ENCODE measurements at regions not wholly inside any gene's neighbourhood (a gene's known extent, or its start where the extent isn't known, plus 50 kb on each side); places are given as distances from the start of the nearest gene placed in this dataset.

- no peaks in the 10 kb centered on the region for H3K36me3 ChIP-seq (ENCODE audit: control insufficient read depth, insufficient read depth, low read length)
- no peak overlapping the region for H3K4me3 ChIP-seq (ENCODE audit: low read length)
- no peaks in the 10 kb centered on the region for H3K4me1 ChIP-seq (ENCODE audit: control insufficient read depth, insufficient read depth, low read length)
- no peak overlapping the region for H3K27ac ChIP-seq (ENCODE audit: low read depth, low read length)
- H3K27me3 ChIP-seq (ENCODE audit: control insufficient read depth, insufficient read depth, low read length) = no peaks in the 10 kb centered on the region
- no peak overlapping the region for H3K9ac ChIP-seq (ENCODE audit: low read length)
Measured at GRCh38 chr5:2176581-2176980, 293.9 kb upstream of the IRX4 start.

- Histone ChIP-seq H3K4me1 (ENCODE audit: control insufficient read depth, insufficient read depth, low read length) (no peaks in the 10 kb centered on the region), H3K4me3 (ENCODE audit: low read length) (no peak overlapping the region), H3K27ac (ENCODE audit: low read depth, low read length) (no peak overlapping the region), H3K9ac (ENCODE audit: low read length) (no peak overlapping the region), H3K36me3 (ENCODE audit: control insufficient read depth, insufficient read depth, low read length) (no peaks in the 10 kb centered on the region), H3K27me3 (ENCODE audit: control insufficient read depth, insufficient read depth, low read length) (no peaks in the 10 kb centered on the region)
Measured at GRCh38 chr5:2175842-2176404, 293.2 kb upstream of the IRX4 start.

- Histone ChIP-seq H3K4me3 (ENCODE audit: low read length) (no peak overlapping the region), H3K27ac (ENCODE audit: low read depth, low read length) (no peak overlapping the region), H3K4me1 (ENCODE audit: control insufficient read depth, insufficient read depth, low read length) (no peaks in the 10 kb centered on the region), H3K27me3 (ENCODE audit: control insufficient read depth, insufficient read depth, low read length) (no peaks in the 10 kb centered on the region), H3K36me3 (ENCODE audit: control insufficient read depth, insufficient read depth, low read length) (no peaks in the 10 kb centered on the region), H3K9ac (ENCODE audit: low read length) (no peak overlapping the region)
Measured at GRCh38 chr5:2175041-2175440, 292.3 kb upstream of the IRX4 start.

GRCh38 chr5:2174538-2174937 is 291.8 kb upstream of the IRX4 start:
- Histone ChIP-seq H3K27me3 (ENCODE audit: control insufficient read depth, insufficient read depth, low read length) (no peaks in the 10 kb centered on the region), H3K4me1 (ENCODE audit: control insufficient read depth, insufficient read depth, low read length) (no peaks in the 10 kb centered on the region), H3K27ac (ENCODE audit: low read depth, low read length) (no peak overlapping the region), H3K36me3 (ENCODE audit: control insufficient read depth, insufficient read depth, low read length) (no peaks in the 10 kb centered on the region), H3K4me3 (ENCODE audit: low read length) (no peak overlapping the region), H3K9ac (ENCODE audit: low read length) (no peak overlapping the region)

- Histone ChIP-seq H3K27ac (ENCODE audit: low read depth, low read length) (no peak overlapping the region), H3K27me3 (ENCODE audit: control insufficient read depth, insufficient read depth, low read length) (no peaks in the 10 kb centered on the region), H3K36me3 (ENCODE audit: control insufficient read depth, insufficient read depth, low read length) (no peaks in the 10 kb centered on the region), H3K9ac (ENCODE audit: low read length) (no peak overlapping the region), H3K4me1 (ENCODE audit: control insufficient read depth, insufficient read depth, low read length) (no peaks in the 10 kb centered on the region), H3K4me3 (ENCODE audit: low read length) (no peak overlapping the region)
Measured at GRCh38 chr5:2173151-2173834, 290.6 kb upstream of the IRX4 start.

GRCh38 chr5:2172471-2172870 is 289.7 kb upstream of the IRX4 start:
- Histone ChIP-seq H3K9ac (ENCODE audit: low read length) (no peak overlapping the region), H3K27me3 (ENCODE audit: control insufficient read depth, insufficient read depth, low read length) (no peaks in the 10 kb centered on the region), H3K4me1 (ENCODE audit: control insufficient read depth, insufficient read depth, low read length) (no peaks in the 10 kb centered on the region), H3K27ac (ENCODE audit: low read depth, low read length) (no peak overlapping the region), H3K36me3 (ENCODE audit: control insufficient read depth, insufficient read depth, low read length) (no peaks in the 10 kb centered on the region), H3K4me3 (ENCODE audit: low read length) (no peak overlapping the region)

- Histone ChIP-seq H3K36me3 (ENCODE audit: control insufficient read depth, insufficient read depth, low read length) (no peaks in the 10 kb centered on the region), H3K4me3 (ENCODE audit: low read length) (no peak overlapping the region), H3K4me1 (ENCODE audit: control insufficient read depth, insufficient read depth, low read length) (no peaks in the 10 kb centered on the region), H3K9ac (ENCODE audit: low read length) (no peak overlapping the region), H3K27ac (ENCODE audit: low read depth, low read length) (no peak overlapping the region), H3K27me3 (ENCODE audit: control insufficient read depth, insufficient read depth, low read length) (no peaks in the 10 kb centered on the region)
Measured at GRCh38 chr5:2170761-2171160, 288.0 kb upstream of the IRX4 start.

GRCh38 chr5:2169850-2170760 is 287.4 kb upstream of the IRX4 start:
- H3K4me1 ChIP-seq (ENCODE audit: control insufficient read depth, insufficient read depth, low read length) = no peaks in the 10 kb centered on the region
- no peak overlapping the region for H3K27ac ChIP-seq (ENCODE audit: low read depth, low read length)
- no peak overlapping the region for H3K4me3 ChIP-seq (ENCODE audit: low read length)
- no peaks in the 10 kb centered on the region for H3K27me3 ChIP-seq (ENCODE audit: control insufficient read depth, insufficient read depth, low read length)
- H3K9ac ChIP-seq (ENCODE audit: low read length) = no peak overlapping the region
- no peaks in the 10 kb centered on the region for H3K36me3 ChIP-seq (ENCODE audit: control insufficient read depth, insufficient read depth, low read length)

- no peak overlapping the region for H3K27ac ChIP-seq (ENCODE audit: low read depth, low read length)
- no peaks in the 10 kb centered on the region for H3K27me3 ChIP-seq (ENCODE audit: control insufficient read depth, insufficient read depth, low read length)
- no peaks in the 10 kb centered on the region for H3K36me3 ChIP-seq (ENCODE audit: control insufficient read depth, insufficient read depth, low read length)
- no peak overlapping the region for H3K9ac ChIP-seq (ENCODE audit: low read length)
- no peaks in the 10 kb centered on the region for H3K4me1 ChIP-seq (ENCODE audit: control insufficient read depth, insufficient read depth, low read length)
- H3K4me3 ChIP-seq (ENCODE audit: low read length) = no peak overlapping the region
Measured at GRCh38 chr5:2169430-2169808, 286.7 kb upstream of the IRX4 start.

GRCh38 chr5:2168601-2169429 is 286.1 kb upstream of the IRX4 start:
- Histone ChIP-seq H3K27me3 (ENCODE audit: control insufficient read depth, insufficient read depth, low read length) (no peaks in the 10 kb centered on the region), H3K9ac (ENCODE audit: low read length) (no peak overlapping the region), H3K4me3 (ENCODE audit: low read length) (no peak overlapping the region), H3K27ac (ENCODE audit: low read depth, low read length) (no peak overlapping the region), H3K4me1 (ENCODE audit: control insufficient read depth, insufficient read depth, low read length) (no peaks in the 10 kb centered on the region), H3K36me3 (ENCODE audit: control insufficient read depth, insufficient read depth, low read length) (no peaks in the 10 kb centered on the region)

- H3K27ac ChIP-seq (ENCODE audit: low read depth, low read length) = no peak overlapping the region
- no peaks in the 10 kb centered on the region for H3K27me3 ChIP-seq (ENCODE audit: control insufficient read depth, insufficient read depth, low read length)
- no peaks in the 10 kb centered on the region for H3K36me3 ChIP-seq (ENCODE audit: control insufficient read depth, insufficient read depth, low read length)
- H3K4me1 ChIP-seq (ENCODE audit: control insufficient read depth, insufficient read depth, low read length) = no peaks in the 10 kb centered on the region
- H3K4me3 ChIP-seq (ENCODE audit: low read length) = no peak overlapping the region
- H3K9ac ChIP-seq (ENCODE audit: low read length) = no peak overlapping the region
Measured at GRCh38 chr5:2167671-2168070, 284.9 kb upstream of the IRX4 start.

- Histone ChIP-seq H3K36me3 (ENCODE audit: control insufficient read depth, insufficient read depth, low read length) (no peaks in the 10 kb centered on the region), H3K4me3 (ENCODE audit: low read length) (no peak overlapping the region), H3K27me3 (ENCODE audit: control insufficient read depth, insufficient read depth, low read length) (no peaks in the 10 kb centered on the region), H3K9ac (ENCODE audit: low read length) (no peak overlapping the region), H3K4me1 (ENCODE audit: control insufficient read depth, insufficient read depth, low read length) (no peaks in the 10 kb centered on the region), H3K27ac (ENCODE audit: low read depth, low read length) (no peak overlapping the region)
Measured at GRCh38 chr5:2166979-2167377, 284.3 kb upstream of the IRX4 start.
